ENCODE measurements at regions not wholly inside any gene's neighbourhood (a gene's known extent, or its start where the extent isn't known, plus 50 kb on each side); places are given as distances from the start of the nearest gene placed in this dataset.

DNA sequence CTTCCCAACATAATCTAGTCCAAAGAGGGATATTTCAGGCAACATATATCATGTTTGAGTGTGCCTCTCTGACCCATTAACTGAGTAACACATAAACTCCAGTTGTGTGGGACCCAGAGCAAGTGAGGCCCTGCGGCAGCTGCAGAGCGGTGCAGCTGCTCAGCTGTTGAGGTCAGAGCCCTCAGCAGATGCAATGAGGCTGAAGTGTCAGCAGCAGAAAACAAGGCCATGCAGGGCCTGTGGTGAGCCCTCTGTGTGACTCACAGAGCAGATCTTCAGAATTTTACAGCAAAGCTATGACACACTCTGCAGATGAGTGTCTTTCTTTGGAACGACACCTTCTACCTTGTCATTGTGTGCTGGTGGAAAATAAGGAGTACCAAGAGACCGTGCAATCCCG lies 168.5 kb downstream of the CBLN2 start:
- TF ChIP-seq CTCF (optimal IDR thresholded peaks at IDR 0.05 in 1 of 3, IDR thresholded peaks at IDR 0.05 in 1 of 3, conservative IDR thresholded peaks at IDR 0.05 in 1 of 3; ENCODE audit: extremely low read depth in 1 of 3, insufficient read depth in 2 of 3, low read length in 3 of 3) (no peak), EZH2 (IDR thresholded peaks at IDR 0.05; ENCODE audit: low read length) (no peak)
